GM12864 (cell line): ENCODE measurements at regions not wholly inside any gene's neighbourhood (a gene's known extent, or its start where the extent isn't known, plus 50 kb on each side); places are given as distances from the start of the nearest gene placed in this dataset.

Source experiments
- DNase-seq: peaks from one replicate; pipeline ENCODE4 v3.0.0-alpha.2; 2011; ENCODE audit warnings: low read depth
- H3K4me3 ChIP-seq: 2 replicates; pipeline ENCODE4 v1.5.1; 2011; ENCODE audit warnings: mild to moderate bottlenecking, low read depth, low read length, control low read depth
- TF ChIP-seq, protein P1 (sequence below): IDR thresholded peaks from 2 replicates; pipeline ENCODE4 v1.5.1; 2011; ENCODE audit warnings: low read depth, mild to moderate bottlenecking, moderate library complexity, low read length, control low read depth, inconsistent platforms; ENCODE audit errors: missing control alignments

GRCh38 chr11:109150581-109150980 is 271.4 kb upstream of the C11orf87 start:
- H3K4me3 ChIP-seq, result no peak overlapping the region
- TF ChIP-seq, protein P1, sequence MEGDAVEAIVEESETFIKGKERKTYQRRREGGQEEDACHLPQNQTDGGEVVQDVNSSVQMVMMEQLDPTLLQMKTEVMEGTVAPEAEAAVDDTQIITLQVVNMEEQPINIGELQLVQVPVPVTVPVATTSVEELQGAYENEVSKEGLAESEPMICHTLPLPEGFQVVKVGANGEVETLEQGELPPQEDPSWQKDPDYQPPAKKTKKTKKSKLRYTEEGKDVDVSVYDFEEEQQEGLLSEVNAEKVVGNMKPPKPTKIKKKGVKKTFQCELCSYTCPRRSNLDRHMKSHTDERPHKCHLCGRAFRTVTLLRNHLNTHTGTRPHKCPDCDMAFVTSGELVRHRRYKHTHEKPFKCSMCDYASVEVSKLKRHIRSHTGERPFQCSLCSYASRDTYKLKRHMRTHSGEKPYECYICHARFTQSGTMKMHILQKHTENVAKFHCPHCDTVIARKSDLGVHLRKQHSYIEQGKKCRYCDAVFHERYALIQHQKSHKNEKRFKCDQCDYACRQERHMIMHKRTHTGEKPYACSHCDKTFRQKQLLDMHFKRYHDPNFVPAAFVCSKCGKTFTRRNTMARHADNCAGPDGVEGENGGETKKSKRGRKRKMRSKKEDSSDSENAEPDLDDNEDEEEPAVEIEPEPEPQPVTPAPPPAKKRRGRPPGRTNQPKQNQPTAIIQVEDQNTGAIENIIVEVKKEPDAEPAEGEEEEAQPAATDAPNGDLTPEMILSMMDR, result no peak
- no peak for DNase-seq

DNA sequence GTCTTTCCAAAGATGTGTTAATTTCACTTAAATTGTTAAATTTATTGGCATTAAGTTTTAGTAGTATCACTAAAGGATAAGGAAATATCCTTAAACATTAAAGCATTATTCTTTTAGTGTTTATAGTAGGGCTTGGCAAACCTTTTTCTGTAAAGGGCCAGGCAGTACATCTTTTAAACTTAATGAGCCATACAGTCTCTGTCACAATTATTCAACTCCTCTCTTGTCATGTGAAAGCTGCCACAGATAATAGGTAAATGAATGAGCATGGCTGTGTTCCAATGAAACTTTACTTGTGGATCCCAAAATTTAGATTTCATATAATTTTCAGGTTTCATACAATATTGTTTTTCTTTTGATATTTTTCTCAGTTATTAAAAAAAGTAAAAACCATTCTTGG is 268.2 kb upstream of the C11orf87 start:
- no peak for DNase-seq
- TF ChIP-seq, protein P1, result no peak
- no peak overlapping the region for H3K4me3 ChIP-seq

DNA sequence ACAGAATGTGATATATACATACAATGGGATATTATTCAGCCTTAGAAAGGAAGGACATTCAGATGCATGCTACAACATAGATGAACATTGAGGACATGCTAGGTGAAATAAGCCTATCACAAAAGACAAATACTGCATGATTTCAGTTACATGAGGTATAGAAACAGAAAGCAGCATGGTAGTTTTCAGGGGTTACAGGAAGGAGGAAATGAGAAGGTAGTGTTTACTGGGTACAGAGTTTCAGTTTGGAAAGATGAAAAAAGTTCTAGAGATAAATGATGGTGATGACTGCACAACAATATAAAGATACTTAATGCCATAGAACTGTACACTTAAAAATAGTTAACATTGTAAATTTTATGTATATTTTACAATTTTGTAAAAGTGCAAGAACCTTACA is 266.7 kb upstream of the C11orf87 start:
- no peak overlapping the region for H3K4me3 ChIP-seq
- DNase-seq, result no peak
- TF ChIP-seq, protein P1, result no peak

- TF ChIP-seq, protein P1, result no peak
- DNase-seq, result no peak
- H3K4me3 ChIP-seq, result no peak overlapping the region
These were observed 257.0 kb upstream of the C11orf87 start for GRCh38 chr11:109165035-109165434.

DNA sequence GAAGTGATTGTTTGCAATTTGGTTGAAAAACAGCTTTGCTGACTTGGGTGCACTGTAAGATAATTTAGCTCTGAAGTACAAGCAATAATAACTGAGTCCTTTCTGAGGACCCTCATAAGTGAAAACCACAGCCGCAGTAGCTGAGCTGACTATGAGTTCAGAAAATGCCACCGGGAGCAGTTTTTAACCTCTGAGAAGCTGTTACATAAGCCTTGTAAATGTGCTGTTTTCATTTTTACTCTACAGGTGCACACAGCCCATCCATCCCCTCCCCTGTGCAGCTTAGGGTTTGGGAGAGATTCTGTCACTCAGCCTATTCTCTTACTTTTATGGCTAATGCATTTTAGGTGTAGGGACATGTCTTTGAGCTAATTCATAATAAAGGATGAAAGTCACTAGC is 255.5 kb upstream of the C11orf87 start:
- TF ChIP-seq, protein P1, result no peak
- DNase-seq, result no peak
- no peak overlapping the region for H3K4me3 ChIP-seq

GRCh38 chr11:109173504-109173903 is 248.5 kb upstream of the C11orf87 start:
- H3K4me3 ChIP-seq, result no peak overlapping the region
- DNase-seq, result no peak
- TF ChIP-seq, protein P1, result no peak

DNA sequence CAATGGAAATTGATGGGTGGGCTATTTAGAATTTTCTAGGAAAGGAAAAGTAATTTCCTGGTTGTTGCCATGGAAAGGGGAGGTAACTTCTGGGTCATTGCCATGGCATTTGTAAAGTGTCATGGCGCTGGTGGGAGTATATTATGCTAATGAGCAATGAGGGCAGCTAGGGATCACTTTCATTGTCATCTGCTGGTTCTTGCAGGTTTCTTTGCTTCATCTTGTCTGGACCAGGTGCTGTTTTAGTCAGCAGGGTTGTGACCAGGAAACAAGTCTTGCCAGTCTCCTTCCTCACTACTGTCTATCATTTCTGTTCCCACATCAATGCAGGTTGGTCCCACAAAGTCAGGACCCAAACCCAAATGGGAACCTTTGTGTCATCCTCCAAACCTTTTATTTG is 237.6 kb upstream of the C11orf87 start:
- no peak for DNase-seq
- H3K4me3 ChIP-seq, result no peak overlapping the region
- TF ChIP-seq, protein P1, result no peak
